MM.1S (cell line): ENCODE measurements at regions not wholly inside any gene's neighbourhood (a gene's known extent, or its start where the extent isn't known, plus 50 kb on each side); places are given as distances from the start of the nearest gene placed in this dataset.

Source experiments
- EZH2 ChIP-seq: fragments of 300-600 bp; sonication (generic); optimal IDR thresholded peaks from 2 replicates; pipeline ENCODE3; 2017; ENCODE audit warnings: low read depth, mild to moderate bottlenecking, antibody characterized with exemption, low read length, mixed read lengths
- TF ChIP-seq, protein P1 (sequence below): fragments of 300-600 bp; sonication (generic); IDR thresholded peaks from 2 replicates; pipeline ENCODE4 v1.5.1; 2016; ENCODE audit warnings: antibody characterized with exemption, low read length, mixed read lengths

DNA sequence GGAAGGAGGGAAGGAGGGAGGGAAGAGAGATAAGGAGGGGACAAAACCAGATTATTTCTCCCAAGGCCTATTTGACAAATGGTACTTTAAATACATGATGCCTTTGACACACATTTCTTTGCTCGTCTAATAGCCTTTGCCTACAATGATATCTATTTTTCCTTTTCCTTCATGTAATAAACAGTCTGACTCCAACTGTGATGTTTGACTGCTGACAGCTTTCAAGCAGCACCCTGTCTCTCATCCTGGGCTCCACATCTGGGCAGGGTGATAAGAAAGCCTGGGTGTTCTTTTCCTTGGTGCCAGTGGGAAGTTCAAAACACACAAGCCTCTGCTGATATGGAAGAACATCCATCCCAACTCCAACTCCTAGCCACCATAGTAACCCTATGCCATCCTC, 1277.7 kb upstream of the NXPH2 start:
- TF ChIP-seq, protein P1, sequence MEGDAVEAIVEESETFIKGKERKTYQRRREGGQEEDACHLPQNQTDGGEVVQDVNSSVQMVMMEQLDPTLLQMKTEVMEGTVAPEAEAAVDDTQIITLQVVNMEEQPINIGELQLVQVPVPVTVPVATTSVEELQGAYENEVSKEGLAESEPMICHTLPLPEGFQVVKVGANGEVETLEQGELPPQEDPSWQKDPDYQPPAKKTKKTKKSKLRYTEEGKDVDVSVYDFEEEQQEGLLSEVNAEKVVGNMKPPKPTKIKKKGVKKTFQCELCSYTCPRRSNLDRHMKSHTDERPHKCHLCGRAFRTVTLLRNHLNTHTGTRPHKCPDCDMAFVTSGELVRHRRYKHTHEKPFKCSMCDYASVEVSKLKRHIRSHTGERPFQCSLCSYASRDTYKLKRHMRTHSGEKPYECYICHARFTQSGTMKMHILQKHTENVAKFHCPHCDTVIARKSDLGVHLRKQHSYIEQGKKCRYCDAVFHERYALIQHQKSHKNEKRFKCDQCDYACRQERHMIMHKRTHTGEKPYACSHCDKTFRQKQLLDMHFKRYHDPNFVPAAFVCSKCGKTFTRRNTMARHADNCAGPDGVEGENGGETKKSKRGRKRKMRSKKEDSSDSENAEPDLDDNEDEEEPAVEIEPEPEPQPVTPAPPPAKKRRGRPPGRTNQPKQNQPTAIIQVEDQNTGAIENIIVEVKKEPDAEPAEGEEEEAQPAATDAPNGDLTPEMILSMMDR: no peak
- TF ChIP-seq EZH2: no peak
